ENCODE measurements at regions not wholly inside any gene's neighbourhood (a gene's known extent, or its start where the extent isn't known, plus 50 kb on each side); places are given as distances from the start of the nearest gene placed in this dataset.

DNA sequence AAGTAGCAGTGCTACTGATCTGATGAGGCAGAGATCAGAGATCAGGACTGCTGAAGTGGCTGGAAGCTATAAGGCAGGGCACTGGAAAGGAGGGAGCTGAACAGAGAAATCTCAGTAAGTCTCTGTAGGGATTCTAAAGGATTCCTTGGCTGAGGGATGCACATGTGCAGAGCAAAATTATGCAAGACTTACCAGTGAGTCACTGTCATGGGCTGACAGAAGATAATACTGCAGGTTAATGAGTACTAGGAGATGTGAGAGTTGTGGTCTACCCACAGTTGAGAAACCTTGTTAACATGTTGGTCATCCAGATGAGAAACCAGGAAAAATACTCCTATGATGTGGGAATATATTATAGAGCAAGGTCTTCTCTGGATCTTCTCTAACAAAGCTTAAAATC is 378.1 kb downstream of the HAPSTR1 start:
- no peak for TF ChIP-seq RAD21 (IDR thresholded peaks at IDR 0.05)
- TF ChIP-seq, protein P1, sequence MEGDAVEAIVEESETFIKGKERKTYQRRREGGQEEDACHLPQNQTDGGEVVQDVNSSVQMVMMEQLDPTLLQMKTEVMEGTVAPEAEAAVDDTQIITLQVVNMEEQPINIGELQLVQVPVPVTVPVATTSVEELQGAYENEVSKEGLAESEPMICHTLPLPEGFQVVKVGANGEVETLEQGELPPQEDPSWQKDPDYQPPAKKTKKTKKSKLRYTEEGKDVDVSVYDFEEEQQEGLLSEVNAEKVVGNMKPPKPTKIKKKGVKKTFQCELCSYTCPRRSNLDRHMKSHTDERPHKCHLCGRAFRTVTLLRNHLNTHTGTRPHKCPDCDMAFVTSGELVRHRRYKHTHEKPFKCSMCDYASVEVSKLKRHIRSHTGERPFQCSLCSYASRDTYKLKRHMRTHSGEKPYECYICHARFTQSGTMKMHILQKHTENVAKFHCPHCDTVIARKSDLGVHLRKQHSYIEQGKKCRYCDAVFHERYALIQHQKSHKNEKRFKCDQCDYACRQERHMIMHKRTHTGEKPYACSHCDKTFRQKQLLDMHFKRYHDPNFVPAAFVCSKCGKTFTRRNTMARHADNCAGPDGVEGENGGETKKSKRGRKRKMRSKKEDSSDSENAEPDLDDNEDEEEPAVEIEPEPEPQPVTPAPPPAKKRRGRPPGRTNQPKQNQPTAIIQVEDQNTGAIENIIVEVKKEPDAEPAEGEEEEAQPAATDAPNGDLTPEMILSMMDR (IDR thresholded peaks at IDR 0.05; ENCODE audit: low read depth, low read length, missing input control): no peak
- no peak for TF ChIP-seq FOXA1 (IDR thresholded peaks at IDR 0.05)
- TF ChIP-seq REST (IDR thresholded peaks at IDR 0.05): peak; percentile 14
- TF ChIP-seq GABPA (IDR thresholded peaks at IDR 0.05 in 1 of 2, conservative IDR thresholded peaks at IDR 0.05 in 1 of 2): no peak
- TF ChIP-seq YY1 (IDR thresholded peaks at IDR 0.05): no peak
- no peak for TF ChIP-seq HNF4G (IDR thresholded peaks at IDR 0.05)

Measured in liver (tissue), 3 donors.